SU-DHL-6 (cell line): ENCODE measurements at regions not wholly inside any gene's neighbourhood (a gene's known extent, or its start where the extent isn't known, plus 50 kb on each side); places are given as distances from the start of the nearest gene placed in this dataset.

ENCODE experiments used
- EZH2phosphoT487 ChIP-seq: fragments of 200-600 bp; sonication (generic), shearing (Covaris generic); conservative IDR thresholded peaks from 2 replicates; pipeline ENCODE4 v1.6.1; 2018; ENCODE audit warnings: mild to moderate bottlenecking, antibody characterized with exemption, low read length, moderate library complexity, mixed read lengths
- TF ChIP-seq, protein P1 (sequence below): fragments of 200-600 bp; sonication (generic); IDR thresholded peaks from one replicate; pipeline ENCODE4 v1.5.1; 2017; ENCODE audit warnings: antibody characterized with exemption, mild to moderate bottlenecking, low read length, moderate library complexity; ENCODE audit not compliant: insufficient read depth, poor library complexity, severe bottlenecking

DNA sequence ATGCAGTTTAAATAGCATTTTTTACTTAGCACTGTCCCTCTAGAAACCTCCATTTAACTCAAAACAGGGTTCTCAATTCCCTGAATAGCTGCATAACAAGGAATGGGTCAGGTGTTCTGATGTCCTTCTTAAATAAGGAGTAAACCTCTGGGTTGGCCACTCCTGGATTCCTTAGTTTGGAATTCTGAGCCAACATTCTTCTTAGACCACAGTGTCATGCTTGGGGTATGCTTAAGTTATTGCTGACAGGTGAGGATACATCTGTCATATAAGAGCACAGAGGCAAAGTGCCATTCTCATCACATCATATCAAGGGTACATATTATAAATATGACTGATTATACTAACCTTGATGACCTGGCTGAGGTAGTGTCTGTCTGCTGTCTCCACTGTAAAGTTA is 179.9 kb upstream of the SEMA6A start:
- TF ChIP-seq, protein P1, sequence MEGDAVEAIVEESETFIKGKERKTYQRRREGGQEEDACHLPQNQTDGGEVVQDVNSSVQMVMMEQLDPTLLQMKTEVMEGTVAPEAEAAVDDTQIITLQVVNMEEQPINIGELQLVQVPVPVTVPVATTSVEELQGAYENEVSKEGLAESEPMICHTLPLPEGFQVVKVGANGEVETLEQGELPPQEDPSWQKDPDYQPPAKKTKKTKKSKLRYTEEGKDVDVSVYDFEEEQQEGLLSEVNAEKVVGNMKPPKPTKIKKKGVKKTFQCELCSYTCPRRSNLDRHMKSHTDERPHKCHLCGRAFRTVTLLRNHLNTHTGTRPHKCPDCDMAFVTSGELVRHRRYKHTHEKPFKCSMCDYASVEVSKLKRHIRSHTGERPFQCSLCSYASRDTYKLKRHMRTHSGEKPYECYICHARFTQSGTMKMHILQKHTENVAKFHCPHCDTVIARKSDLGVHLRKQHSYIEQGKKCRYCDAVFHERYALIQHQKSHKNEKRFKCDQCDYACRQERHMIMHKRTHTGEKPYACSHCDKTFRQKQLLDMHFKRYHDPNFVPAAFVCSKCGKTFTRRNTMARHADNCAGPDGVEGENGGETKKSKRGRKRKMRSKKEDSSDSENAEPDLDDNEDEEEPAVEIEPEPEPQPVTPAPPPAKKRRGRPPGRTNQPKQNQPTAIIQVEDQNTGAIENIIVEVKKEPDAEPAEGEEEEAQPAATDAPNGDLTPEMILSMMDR = no peak
- TF ChIP-seq EZH2phosphoT487 = no peak
